Stimulated activated CD8-positive, alpha-beta memory T cell treated with anti-CD3 and anti-CD28 coated beads, Interleukin-4, amount 100 ng/mL, for 1 hour (primary cell): ENCODE measurements at regions not wholly inside any gene's neighbourhood (a gene's known extent, or its start where the extent isn't known, plus 50 kb on each side); places are given as distances from the start of the nearest gene placed in this dataset.

Source experiments
- DNase-seq, 2 donors: peaks; one replicate each; pipeline ENCODE4 v3.0.0-alpha.2; 2020; ENCODE audit warnings: low read depth in 2 of 2, low spot score in 1 of 2

DNA sequence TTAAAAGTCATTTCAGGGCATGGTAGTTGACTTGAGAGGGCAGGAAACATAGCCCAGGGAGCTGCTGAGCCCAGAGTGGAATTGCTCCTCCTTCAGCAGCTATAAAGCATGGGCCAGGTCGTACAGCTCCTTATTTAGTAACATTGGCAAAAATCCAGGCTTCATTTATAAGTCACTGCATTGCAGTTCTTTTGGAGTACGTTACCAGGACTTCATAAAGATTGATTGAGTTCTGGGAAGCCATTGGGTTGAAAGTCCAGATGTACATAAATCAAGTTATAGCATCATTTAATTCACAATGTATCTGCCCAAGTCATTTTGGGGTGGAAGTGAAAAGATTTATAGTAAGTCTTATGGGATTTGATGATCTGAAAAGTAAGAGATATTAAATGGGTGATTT is 53.0 kb upstream of the ANKEF1 start:
- no peak for DNase-seq

GRCh38 chr20:9978397-9979004 is 56.3 kb upstream of the ANKEF1 start:
- no peak for DNase-seq

DNA sequence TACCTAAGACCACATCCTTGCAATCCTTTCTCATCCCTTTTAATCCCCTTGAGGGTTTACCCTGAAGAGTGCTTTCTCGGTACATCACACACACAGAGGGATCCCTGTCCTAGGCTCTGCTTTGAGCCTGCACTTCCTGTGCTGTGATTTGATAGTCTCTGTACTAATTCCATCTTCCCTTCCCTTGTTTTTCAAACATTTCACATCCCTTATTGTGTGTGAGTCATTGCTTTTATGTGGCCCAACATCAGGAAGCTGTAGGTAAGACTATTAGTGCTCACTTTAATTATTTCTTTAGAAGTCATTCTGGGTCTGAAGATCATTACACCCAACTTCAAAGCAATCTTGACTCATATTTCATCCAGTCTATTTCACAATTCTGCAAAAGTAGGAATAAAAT is 57.2 kb upstream of the ANKEF1 start:
- DNase-seq = no peak

DNA sequence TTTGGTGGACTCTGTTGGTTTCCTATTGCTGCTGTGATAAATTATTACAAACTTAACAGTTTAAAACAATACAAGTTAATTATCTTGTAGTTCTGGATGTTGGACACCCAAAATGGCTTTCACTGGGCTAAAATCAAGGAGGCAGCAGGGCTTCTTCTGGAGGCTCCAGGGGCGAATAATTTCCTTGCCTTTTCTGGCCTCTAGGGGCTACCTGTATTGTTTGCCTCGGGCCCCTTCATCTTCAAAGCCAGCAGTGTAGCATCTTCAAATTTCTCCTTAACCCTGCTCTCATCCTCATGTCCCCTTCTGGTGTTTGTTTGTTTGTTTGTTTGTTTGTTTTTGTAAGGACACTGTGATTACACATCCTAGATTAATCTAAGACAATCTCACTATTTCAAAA is 60.5 kb upstream of the ANKEF1 start:
- no peak for DNase-seq

- DNase-seq = no peak
These were observed 63.0 kb upstream of the ANKEF1 start for GRCh38 chr20:9971746-9972145.

DNA sequence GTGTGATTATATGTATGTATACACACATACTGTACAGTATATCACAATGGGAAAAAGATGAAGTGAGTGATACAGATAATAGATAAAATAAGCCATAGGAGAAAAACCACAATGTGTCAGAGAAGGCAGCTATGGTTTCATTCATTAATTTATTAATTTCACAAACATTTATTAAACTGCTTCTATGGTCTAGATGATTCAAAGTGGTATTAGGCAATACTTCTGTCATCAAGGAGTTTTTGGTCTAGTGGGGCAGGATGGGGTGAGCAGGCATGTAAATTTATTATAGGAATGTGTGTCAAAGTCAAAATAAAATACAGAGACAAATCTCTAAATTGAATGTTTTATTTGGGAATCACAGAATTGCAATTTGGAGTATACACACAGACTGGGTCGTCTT is 65.2 kb upstream of the ANKEF1 start:
- no peak for DNase-seq

DNA sequence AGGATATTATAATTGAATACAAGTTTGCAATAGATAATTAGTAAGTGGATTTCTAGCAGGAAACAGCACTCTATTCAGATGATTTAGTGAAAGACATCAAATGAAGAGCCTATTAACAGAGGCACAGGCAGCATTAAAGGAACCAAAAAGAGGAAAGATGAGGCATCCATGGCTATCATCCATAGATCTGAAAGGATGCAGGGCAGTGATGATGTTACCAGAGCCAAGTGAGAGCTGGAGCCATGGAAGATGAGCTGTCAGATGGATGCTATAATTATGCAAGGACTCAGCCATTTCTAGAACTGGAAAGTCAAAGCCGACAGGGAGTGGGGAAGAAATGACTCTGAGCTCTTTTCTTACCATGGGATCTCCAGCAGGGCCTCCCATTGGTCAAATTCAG is 66.8 kb upstream of the ANKEF1 start:
- DNase-seq = no peak

GRCh38 chr20:9966966-9967365 is 67.8 kb upstream of the ANKEF1 start:
- no peak for DNase-seq

- no peak for DNase-seq
These were observed 71.8 kb upstream of the ANKEF1 start for GRCh38 chr20:9963029-9963428.

GRCh38 chr20:9958693-9959092 is 76.1 kb upstream of the ANKEF1 start:
- no peak for DNase-seq

GRCh38 chr20:9955646-9956045 is 79.1 kb upstream of the ANKEF1 start:
- DNase-seq = no peak

- no peak for DNase-seq
These were observed 85.2 kb upstream of the ANKEF1 start for GRCh38 chr20:9949563-9949962.

DNA sequence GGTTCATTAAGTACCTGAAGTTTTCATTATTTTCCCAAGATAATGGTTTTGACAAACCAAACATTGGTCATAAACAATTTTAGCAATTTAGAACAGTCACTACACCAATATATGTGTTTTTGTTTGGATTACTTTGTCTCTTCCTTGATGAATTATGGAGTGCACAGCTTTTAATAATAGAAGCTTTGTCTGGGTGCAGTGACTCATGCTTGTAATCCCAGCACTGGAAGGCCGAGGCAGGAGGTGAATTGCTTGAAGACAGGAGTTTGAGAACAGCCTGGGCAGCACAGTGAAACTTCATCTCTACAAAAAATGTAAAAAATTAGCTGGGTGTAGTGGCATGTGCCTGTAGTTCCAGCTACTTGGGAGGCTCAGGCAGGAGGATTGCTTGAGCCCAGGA is 89.4 kb upstream of the ANKEF1 start:
- no peak for DNase-seq

DNA sequence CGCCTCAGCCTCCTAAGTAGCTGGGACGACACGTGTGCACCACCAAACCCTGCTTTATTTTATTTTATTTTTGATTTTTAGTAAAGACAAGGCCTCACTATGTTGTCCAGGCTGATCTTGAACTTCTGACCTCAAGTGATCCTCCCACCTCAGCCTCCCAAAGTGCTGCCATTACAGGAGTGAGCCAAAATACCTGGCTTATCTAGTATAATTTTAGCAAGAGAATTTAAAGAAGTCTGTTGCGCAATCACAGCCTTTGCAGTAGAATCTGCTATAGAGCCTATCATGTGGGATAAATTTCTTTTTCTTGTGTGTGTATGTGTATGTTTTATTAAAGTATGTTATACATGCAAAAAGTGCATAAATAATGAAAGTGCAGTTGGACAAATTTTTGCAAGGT is 92.1 kb upstream of the ANKEF1 start:
- DNase-seq = no peak

DNA sequence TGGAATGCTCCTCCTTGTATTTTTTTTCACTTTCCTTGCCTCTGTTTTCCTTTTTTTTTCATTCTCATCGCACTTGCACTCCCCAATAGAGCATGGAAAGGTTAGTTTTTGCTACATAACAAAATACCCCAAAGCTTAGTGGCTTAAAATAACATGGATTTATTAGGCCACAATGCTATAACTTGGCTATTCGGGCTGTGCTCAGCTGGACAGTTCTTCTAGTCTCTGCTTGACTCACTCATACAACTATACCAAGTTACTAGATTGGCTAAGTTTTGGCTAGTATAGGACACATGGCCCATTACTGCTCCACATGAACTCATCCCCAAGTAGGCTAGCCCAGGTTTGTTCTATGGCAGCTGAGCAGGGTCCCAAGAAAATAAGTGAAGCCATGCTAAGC is 94.5 kb upstream of the ANKEF1 start:
- no peak for DNase-seq

DNA sequence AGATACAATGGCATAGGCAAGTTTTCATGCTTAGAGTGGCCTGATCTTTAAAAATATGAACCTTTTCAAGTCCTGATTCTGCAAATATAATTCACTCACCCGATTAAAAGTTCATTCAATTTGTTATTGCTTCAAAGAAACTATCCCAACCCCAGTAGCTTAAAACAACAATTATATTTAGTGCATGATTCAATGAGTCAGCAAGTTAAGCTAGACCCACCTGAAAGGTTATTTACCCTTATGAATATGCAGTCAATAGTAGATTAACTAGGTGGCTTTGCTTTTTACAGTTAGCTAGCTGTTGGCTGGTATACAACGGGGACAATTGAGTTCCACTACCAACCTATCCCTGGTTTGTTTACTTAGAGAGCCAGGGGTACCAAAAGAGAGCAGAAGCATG is 95.6 kb upstream of the ANKEF1 start:
- DNase-seq = no peak

DNA sequence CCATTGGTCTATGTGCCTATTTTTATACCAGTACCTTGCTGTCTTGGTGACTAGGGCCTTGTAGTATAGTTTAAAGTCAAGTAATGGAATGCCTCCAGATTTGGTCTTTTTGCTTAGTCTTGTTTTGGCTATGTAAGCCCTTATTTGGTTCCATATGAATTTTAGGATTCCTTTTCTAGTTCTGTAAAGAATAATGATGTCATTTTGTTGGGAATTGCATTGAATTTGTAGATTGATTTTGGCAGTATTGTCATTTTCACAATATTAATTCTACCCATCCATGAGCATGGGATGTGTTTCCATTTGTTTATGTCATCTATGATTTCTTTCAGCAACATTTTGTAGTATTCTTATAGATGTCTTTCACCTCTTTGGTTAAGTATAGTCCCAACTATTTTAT is 96.4 kb upstream of the PAK5 start:
- DNase-seq = no peak

- no peak for DNase-seq
These were observed 91.3 kb upstream of the PAK5 start for GRCh38 chr20:9930142-9930541.

GRCh38 chr20:9928955-9929354 is 90.1 kb upstream of the PAK5 start:
- DNase-seq = no peak

- DNase-seq = no peak
These were observed 89.4 kb upstream of the PAK5 start for GRCh38 chr20:9928281-9928737.

GRCh38 chr20:9927224-9927623 is 88.3 kb upstream of the PAK5 start:
- no peak for DNase-seq

- DNase-seq = no peak
These were observed 87.6 kb upstream of the PAK5 start for GRCh38 chr20:9926476-9926875.

DNA sequence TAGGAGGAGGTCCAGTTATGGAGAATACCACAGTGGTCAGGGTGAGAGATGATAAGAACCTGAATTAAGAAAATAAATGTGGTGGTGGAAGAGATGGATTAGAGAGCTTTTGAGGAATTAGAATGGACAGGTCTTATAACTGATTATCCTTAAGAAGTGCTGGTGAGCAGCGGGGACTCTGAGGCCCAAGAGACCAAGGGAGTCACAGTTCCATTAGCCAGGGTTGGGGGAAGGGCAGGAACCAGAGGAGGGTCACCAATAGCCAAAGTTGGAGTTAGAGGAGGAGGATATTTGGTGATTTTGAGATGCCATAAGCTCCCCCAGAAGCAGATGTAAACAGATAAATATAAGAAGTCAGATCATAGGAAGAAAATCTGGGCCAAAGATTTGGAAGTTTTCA is 87.1 kb upstream of the PAK5 start:
- DNase-seq = no peak

- DNase-seq = no peak
These were observed 84.8 kb upstream of the PAK5 start for GRCh38 chr20:9923648-9924047.
